CD14-positive monocyte (primary cell): ENCODE measurements at regions not wholly inside any gene's neighbourhood (a gene's known extent, or its start where the extent isn't known, plus 50 kb on each side); places are given as distances from the start of the nearest gene placed in this dataset.

Source experiments
- DNase-seq, 3 donors: peaks; one replicate each; pipeline ENCODE4 v3.0.0-alpha.2; 2011 to 2022
- H2AFZ ChIP-seq: 2 replicates; pipeline ENCODE4 v1.6.0; 2012; ENCODE audit warnings: mild to moderate bottlenecking, low read depth, low read length, inconsistent platforms; ENCODE audit not compliant: insufficient read depth, poor library complexity, severe bottlenecking
- H3K27ac ChIP-seq, 2 donors: 1 replicate in 1 of 2; 2 replicates in 1 of 2; pipeline ENCODE4 v1.5.1; 2012 to 2013; ENCODE audit warnings: low read length in 2 of 2, control low read depth in 1 of 2, inconsistent platforms in 1 of 2, low read depth in 1 of 2, mild to moderate bottlenecking in 1 of 2
- H3K27me3 ChIP-seq, 2 donors: one replicate each; pipeline versions ENCODE4 v1.6.0 to v1.6.1; 2011 to 2013; ENCODE audit warnings: low read length in 2 of 2; ENCODE audit not compliant: control insufficient read depth in 2 of 2, insufficient read depth in 2 of 2
- H3K36me3 ChIP-seq, 2 donors: replicated peaks in 1 of 2; 1 replicate in 1 of 2; 2 replicates in 1 of 2; pipeline versions ENCODE4 v1.5.1 to v1.6.1; 2012 to 2013; ENCODE audit warnings: low read length in 2 of 2, control low read depth in 1 of 2, inconsistent platforms in 1 of 2, mild to moderate bottlenecking in 1 of 2; ENCODE audit not compliant: insufficient read depth in 2 of 2, control insufficient read depth in 1 of 2
- H3K4me1 ChIP-seq, 2 donors: 1 replicate in 1 of 2; 2 replicates in 1 of 2; pipeline versions ENCODE4 v1.5.1 to v1.6.1; 2012 to 2013; ENCODE audit warnings: low read length in 2 of 2, control low read depth in 1 of 2, inconsistent platforms in 1 of 2, mild to moderate bottlenecking in 1 of 2, moderate library complexity in 1 of 2; ENCODE audit not compliant: insufficient read depth in 2 of 2, control insufficient read depth in 1 of 2
- H3K4me2 ChIP-seq: replicated peaks from 2 replicates; pipeline ENCODE3; 2012; ENCODE audit warnings: low read length, moderate library complexity, mild to moderate bottlenecking; ENCODE audit not compliant: poor library complexity, severe bottlenecking; ENCODE audit errors: extremely low read depth
- H3K4me3 ChIP-seq, 3 experiments: fragments of 200-600 bp in 1 of 3; sonication (generic) in 1 of 3; replicated peaks in 1 of 3; 1 replicate in 2 of 3; 2 replicates in 1 of 3; pipeline ENCODE4 v1.5.1; 2011 to 2013; ENCODE audit warnings: low read length in 3 of 3, mild to moderate bottlenecking in 3 of 3, control low read depth in 2 of 3, low read depth in 2 of 3, inconsistent platforms in 1 of 3, moderate library complexity in 1 of 3
- H3K79me2 ChIP-seq: 2 replicates; pipeline ENCODE4 v1.6.0; 2012; ENCODE audit warnings: mild to moderate bottlenecking, control low read depth, inconsistent platforms, low read length, moderate library complexity; ENCODE audit not compliant: insufficient read depth
- H3K9ac ChIP-seq: 2 replicates; pipeline ENCODE4 v1.6.0; 2017; ENCODE audit warnings: low read length, mild to moderate bottlenecking; ENCODE audit not compliant: insufficient read depth, poor library complexity, severe bottlenecking
- H3K9me3 ChIP-seq, 2 donors: replicated peaks in 1 of 2; 1 replicate in 1 of 2; 2 replicates in 1 of 2; pipeline versions ENCODE4 v1.5.1 to v1.6.1; 2012 to 2013; ENCODE audit warnings: low read length in 2 of 2, control low read depth in 1 of 2; ENCODE audit not compliant: control insufficient read depth in 1 of 2, insufficient read depth in 1 of 2
- H4K20me1 ChIP-seq: 2 replicates; pipeline ENCODE4 v1.6.0; 2012; ENCODE audit warnings: mild to moderate bottlenecking, low read length, control low read depth, moderate library complexity; ENCODE audit not compliant: insufficient read depth
- H3K27ac Mint-ChIP-seq, 7 donors: one replicate each; pipeline ENCODE4 v1.8.0; 2020; ENCODE audit warnings: mild to moderate bottlenecking in 7 of 7, mixed read lengths in 7 of 7, moderate library complexity in 6 of 7, inconsistent platforms in 2 of 7
- H3K27me3 Mint-ChIP-seq, 3 donors: one replicate each; pipeline ENCODE4 v1.8.0; 2021 to 2022; ENCODE audit warnings: low read depth in 3 of 3, mild to moderate bottlenecking in 3 of 3, mixed read lengths in 3 of 3, moderate library complexity in 3 of 3, inconsistent platforms in 1 of 3
- H3K36me3 Mint-ChIP-seq, 2 donors: one replicate each; pipeline ENCODE4 v1.8.0; 2020; ENCODE audit warnings: mixed read lengths in 2 of 2, inconsistent platforms in 1 of 2, mild to moderate bottlenecking in 1 of 2
- H3K4me1 Mint-ChIP-seq: one replicate; pipeline ENCODE4 v1.8.0; 2020; ENCODE audit warnings: mild to moderate bottlenecking, mixed read lengths
- H3K4me3 Mint-ChIP-seq, 2 donors: one replicate each; pipeline ENCODE4 v1.8.0; 2020; ENCODE audit warnings: mild to moderate bottlenecking in 2 of 2, mixed read lengths in 2 of 2, moderate library complexity in 1 of 2
- H3K9me3 Mint-ChIP-seq, 7 donors: one replicate each; pipeline ENCODE4 v1.8.0; 2020 to 2022; ENCODE audit warnings: mixed read lengths in 7 of 7, mild to moderate bottlenecking in 6 of 7, moderate library complexity in 6 of 7, inconsistent platforms in 2 of 7
- CTCF ChIP-seq: fragments of 200-600 bp; IDR thresholded peaks from one replicate; pipeline ENCODE4 v1.8.0; 2022; ENCODE audit warnings: antibody characterized with exemption, mild to moderate bottlenecking
- WGBS: methylation state at CpG from one replicate; pipeline ENCODE4 v1.1.5; 2013; ENCODE audit warnings: missing lambda C conversion rate; ENCODE audit not compliant: insufficient coverage; 5-methylcytosine and 5-hydroxymethylcytosine counted together
- intact Hi-C, 2 donors: fragments of 100-400 bp; cut with micrococcal nuclease; formaldehyde crosslinking; loops; one replicate each; pipeline versions ENCODE4 v1.15.0 to v1.15.1; 2023

- intact Hi-C loops, result no loop called here
- no CpG with 5 or more reads among the region's 1 CpG for WGBS
- Mint-ChIP-seq H3K4me1 (peaks cover 11% of the 10 kb centered on the region), H3K4me3 (no peak overlapping the region), H3K27me3 (no peaks in the 10 kb centered on the region), H3K27ac (no peak overlapping the region), H3K9me3 (peaks cover 0 to 3% (median 0%) of the 10 kb centered on the region in 7 donors), H3K36me3 (no peaks in the 10 kb centered on the region)
- no peaks in the 10 kb centered on the region for H3K36me3 ChIP-seq
- TF ChIP-seq CTCF, result no peak
- H4K20me1 ChIP-seq, result no peaks in the 10 kb centered on the region
- H3K27me3 ChIP-seq, result no peaks in the 10 kb centered on the region
- peaks cover 0 to 4% of the 10 kb centered on the region in 2 donors for H3K4me1 ChIP-seq
- no peaks in the 10 kb centered on the region for H3K79me2 ChIP-seq
- H3K9ac ChIP-seq, result no peak overlapping the region
- DNase-seq, result no peak
- no peak overlapping the region for H3K4me2 ChIP-seq
- no peak overlapping the region for H3K27ac ChIP-seq
- H3K4me3 ChIP-seq, result no peak overlapping the region
- H3K9me3 ChIP-seq, result no peaks in the 10 kb centered on the region
- H2AFZ ChIP-seq, result no peak overlapping the region
Measured at GRCh38 chr3:147737376-147737775, 328.2 kb downstream of the ZIC1 start.

GRCh38 chr3:147740928-147741327 lies 331.8 kb downstream of the ZIC1 start:
- TF ChIP-seq CTCF, result no peak
- no CpG with 5 or more reads among the region's 1 CpG for WGBS
- no peak overlapping the region for H3K27ac Mint-ChIP-seq

More at GRCh38 chr3:147740928-147741327, 331.8 kb downstream of the ZIC1 start:
- Histone ChIP-seq H3K36me3 (no peaks in the 10 kb centered on the region), H4K20me1 (no peaks in the 10 kb centered on the region), H3K27ac (no peak overlapping the region), H2AFZ (no peak overlapping the region), H3K9me3 (no peaks in the 10 kb centered on the region), H3K9ac (no peak overlapping the region), H3K4me2 (no peak overlapping the region), H3K79me2 (no peaks in the 10 kb centered on the region), H3K4me3 (no peak overlapping the region), H3K4me1 (no peaks in the 10 kb centered on the region), H3K27me3 (no peaks in the 10 kb centered on the region)
- Mint-ChIP-seq H3K27me3 (no peaks in the 10 kb centered on the region), H3K36me3 (no peaks in the 10 kb centered on the region), H3K4me1 (peaks cover 9% of the 10 kb centered on the region), H3K4me3 (no peak overlapping the region), H3K9me3 (peaks cover 0 to 4% (median 0%) of the 10 kb centered on the region in 7 donors)
- intact Hi-C loops, result no loop called here
- no peak for DNase-seq
